Gastrocnemius medialis (tissue), 4 donors: ENCODE measurements at regions not wholly inside any gene's neighbourhood (a gene's known extent, or its start where the extent isn't known, plus 50 kb on each side); places are given as distances from the start of the nearest gene placed in this dataset.

Experiments
- POLR2A ChIP-seq, 2 donors: fragments of 450-650 bp; IDR thresholded peaks; one replicate each; pipeline ENCODE4 v1.6.1; 2017; ENCODE audit warnings: antibody characterized with exemption in 2 of 2, mild to moderate bottlenecking in 2 of 2, moderate library complexity in 2 of 2
- TF ChIP-seq, protein P1 (sequence below), 5 experiments: fragments of 450-650 bp in 3 of 5; fragments of 200-600 bp in 2 of 5; sonication (generic) in 2 of 5; IDR thresholded peaks in 4 of 5; conservative IDR thresholded peaks in 1 of 5; 1 replicate in 4 of 5; 2 replicates in 1 of 5; pipeline ENCODE4 v1.5.1; 2016 to 2019; ENCODE audit warnings: antibody characterized with exemption in 5 of 5, mild to moderate bottlenecking in 3 of 5, moderate library complexity in 3 of 5

DNA sequence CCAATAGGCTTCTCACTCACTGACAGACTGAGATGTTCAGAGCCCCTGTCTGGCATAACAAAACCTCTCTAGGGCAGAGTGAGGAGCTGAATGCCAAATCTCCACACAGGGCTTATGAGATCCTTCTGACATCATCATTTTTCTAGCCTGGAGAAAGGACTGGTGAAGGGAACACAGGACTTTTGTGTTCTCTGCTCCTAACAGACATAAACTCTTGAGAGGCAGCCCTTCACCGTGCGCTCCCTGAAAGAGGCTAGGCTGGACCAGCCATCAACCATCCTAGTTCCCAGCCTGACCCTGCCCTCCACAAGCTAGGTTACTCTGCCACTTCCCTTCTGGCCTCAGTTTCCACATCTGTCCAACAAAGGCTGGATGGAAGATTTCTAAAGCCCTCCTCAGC, 141.9 kb downstream of the SUCLG1 start:
- TF ChIP-seq, protein P1, sequence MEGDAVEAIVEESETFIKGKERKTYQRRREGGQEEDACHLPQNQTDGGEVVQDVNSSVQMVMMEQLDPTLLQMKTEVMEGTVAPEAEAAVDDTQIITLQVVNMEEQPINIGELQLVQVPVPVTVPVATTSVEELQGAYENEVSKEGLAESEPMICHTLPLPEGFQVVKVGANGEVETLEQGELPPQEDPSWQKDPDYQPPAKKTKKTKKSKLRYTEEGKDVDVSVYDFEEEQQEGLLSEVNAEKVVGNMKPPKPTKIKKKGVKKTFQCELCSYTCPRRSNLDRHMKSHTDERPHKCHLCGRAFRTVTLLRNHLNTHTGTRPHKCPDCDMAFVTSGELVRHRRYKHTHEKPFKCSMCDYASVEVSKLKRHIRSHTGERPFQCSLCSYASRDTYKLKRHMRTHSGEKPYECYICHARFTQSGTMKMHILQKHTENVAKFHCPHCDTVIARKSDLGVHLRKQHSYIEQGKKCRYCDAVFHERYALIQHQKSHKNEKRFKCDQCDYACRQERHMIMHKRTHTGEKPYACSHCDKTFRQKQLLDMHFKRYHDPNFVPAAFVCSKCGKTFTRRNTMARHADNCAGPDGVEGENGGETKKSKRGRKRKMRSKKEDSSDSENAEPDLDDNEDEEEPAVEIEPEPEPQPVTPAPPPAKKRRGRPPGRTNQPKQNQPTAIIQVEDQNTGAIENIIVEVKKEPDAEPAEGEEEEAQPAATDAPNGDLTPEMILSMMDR (IDR thresholded peaks at IDR 0.05 in 4 of 5, conservative IDR thresholded peaks at IDR 0.05 in 1 of 5) = no peak
- TF ChIP-seq POLR2A (IDR thresholded peaks at IDR 0.05) = no peak
